GM19452 (cell line): ENCODE measurements at regions not wholly inside any gene's neighbourhood (a gene's known extent, or its start where the extent isn't known, plus 50 kb on each side); places are given as distances from the start of the nearest gene placed in this dataset.
"Not testable (repeated sequence)": the region's sequence is repeated elsewhere in the genome, so short reads cannot be mapped to it uniquely, and the experiment has no call there.

Source experiments
- ATAC-seq: cut with Tn5 transposase; IDR thresholded peaks from one replicate; pipeline ENCODE4 v1.9.1; 2021; ENCODE audit not compliant: unreplicated experiment

GRCh38 chr5:61215996-61216395 is 53.7 kb upstream of the SMIM15 start:
- ATAC-seq: no peak

GRCh38 chr5:61216741-61217140 is 54.5 kb upstream of the SMIM15 start:
- ATAC-seq: no peak

- no peak for ATAC-seq
Observed at GRCh38 chr5:61217214-61217613, 54.9 kb upstream of the SMIM15 start.

- no peak for ATAC-seq
Observed at GRCh38 chr5:61228229-61228628, 66.0 kb upstream of the SMIM15 start.

GRCh38 chr5:61228691-61229280 is 66.5 kb upstream of the SMIM15 start:
- peak; percentile 73 for ATAC-seq

- ATAC-seq: no peak
Observed at GRCh38 chr5:61229416-61229815, 67.1 kb upstream of the SMIM15 start.

- ATAC-seq: no peak
Observed at GRCh38 chr5:61230492-61230891, 68.2 kb upstream of the SMIM15 start.

- no peak for ATAC-seq
Observed at GRCh38 chr5:61231813-61232212, 69.5 kb upstream of the SMIM15 start.

- ATAC-seq: no peak
Observed at GRCh38 chr5:61232490-61233050, 70.3 kb upstream of the SMIM15 start.

- no peak for ATAC-seq
Observed at GRCh38 chr5:61234019-61234418, 71.8 kb upstream of the SMIM15 start.

GRCh38 chr5:61236715-61237114 is 74.4 kb upstream of the SMIM15 start:
- ATAC-seq: not testable (repeated sequence)

GRCh38 chr5:61245486-61245885 is 83.2 kb upstream of the SMIM15 start:
- ATAC-seq: no peak

- no peak for ATAC-seq
Observed at GRCh38 chr5:61245936-61246335, 83.7 kb upstream of the SMIM15 start.

- no peak for ATAC-seq
Observed at GRCh38 chr5:61246768-61247307, 84.6 kb upstream of the SMIM15 start.

- no peak for ATAC-seq
Observed at GRCh38 chr5:61251874-61252642, 80.0 kb upstream of the ZSWIM6 start.

- no peak for ATAC-seq
Observed at GRCh38 chr5:61252643-61252925, 79.5 kb upstream of the ZSWIM6 start.

GRCh38 chr5:61253547-61253946 is 78.5 kb upstream of the ZSWIM6 start:
- no peak for ATAC-seq

GRCh38 chr5:61254969-61255555 is 77.0 kb upstream of the ZSWIM6 start:
- ATAC-seq: no peak

GRCh38 chr5:61256474-61256873 is 75.6 kb upstream of the ZSWIM6 start:
- ATAC-seq: no peak

GRCh38 chr5:61257421-61257820 is 74.6 kb upstream of the ZSWIM6 start:
- ATAC-seq: no peak

- no peak for ATAC-seq
Observed at GRCh38 chr5:61261136-61261535, 70.9 kb upstream of the ZSWIM6 start.

- no peak for ATAC-seq
Observed at GRCh38 chr5:61262080-61262479, 70.0 kb upstream of the ZSWIM6 start.
